ENCODE measurements at regions not wholly inside any gene's neighbourhood (a gene's known extent, or its start where the extent isn't known, plus 50 kb on each side); places are given as distances from the start of the nearest gene placed in this dataset.

DNA sequence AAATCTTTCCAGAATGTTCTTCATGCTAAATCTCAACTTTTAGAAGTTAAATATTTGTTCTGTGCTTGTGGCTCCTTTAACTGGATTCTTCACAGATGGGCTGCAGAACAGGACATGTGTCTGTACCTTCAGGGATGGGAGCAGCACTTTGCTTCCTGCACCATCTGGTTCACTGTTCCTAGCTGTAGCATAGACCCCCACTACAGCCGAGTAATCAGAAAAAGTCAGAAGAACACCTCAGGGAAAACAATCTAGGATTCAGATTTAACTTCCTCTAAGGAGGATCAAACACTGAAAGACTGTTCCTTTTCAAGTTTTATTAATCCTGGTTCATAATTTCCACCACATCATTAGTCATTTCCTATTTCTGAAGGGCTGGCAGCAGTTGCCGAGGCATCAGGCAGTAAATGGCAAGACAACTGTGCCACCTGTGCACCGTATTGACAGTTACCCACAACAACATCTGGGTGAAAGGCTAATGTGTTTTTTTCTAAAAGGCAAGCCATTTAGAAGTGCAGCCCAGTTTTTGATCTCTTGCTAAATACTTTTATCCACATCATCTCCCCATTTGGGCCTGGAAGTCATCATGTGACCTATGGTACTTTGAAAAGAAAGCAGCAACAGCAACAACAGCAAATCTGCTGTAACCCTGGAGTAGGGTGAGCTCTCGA lies 212.8 kb upstream of the BMP4 start:
- TF ChIP-seq CTCF (IDR thresholded peaks at IDR 0.05; ENCODE audit: low read depth, low read length, poor library complexity, severe bottlenecking) (no peak), EZH2phosphoT487 (IDR thresholded peaks at IDR 0.05; ENCODE audit: borderline replicate concordance, low read length) (no peak)
